Lower leg skin (tissue), 3 donors: ENCODE measurements at regions not wholly inside any gene's neighbourhood (a gene's known extent, or its start where the extent isn't known, plus 50 kb on each side); places are given as distances from the start of the nearest gene placed in this dataset.

Source experiments
- POLR2A ChIP-seq, 2 donors: fragments of 450-650 bp; IDR thresholded peaks; one replicate each; pipeline ENCODE4 v1.6.1; 2016 to 2017; ENCODE audit warnings: antibody characterized with exemption in 2 of 2, mild to moderate bottlenecking in 1 of 2, moderate library complexity in 1 of 2
- TF ChIP-seq, protein P1 (sequence below), 3 donors: fragments of 450-650 bp; IDR thresholded peaks; one replicate each; pipeline ENCODE4 v1.5.1; 2016; ENCODE audit warnings: antibody characterized with exemption in 3 of 3, mild to moderate bottlenecking in 3 of 3, moderate library complexity in 2 of 3

DNA sequence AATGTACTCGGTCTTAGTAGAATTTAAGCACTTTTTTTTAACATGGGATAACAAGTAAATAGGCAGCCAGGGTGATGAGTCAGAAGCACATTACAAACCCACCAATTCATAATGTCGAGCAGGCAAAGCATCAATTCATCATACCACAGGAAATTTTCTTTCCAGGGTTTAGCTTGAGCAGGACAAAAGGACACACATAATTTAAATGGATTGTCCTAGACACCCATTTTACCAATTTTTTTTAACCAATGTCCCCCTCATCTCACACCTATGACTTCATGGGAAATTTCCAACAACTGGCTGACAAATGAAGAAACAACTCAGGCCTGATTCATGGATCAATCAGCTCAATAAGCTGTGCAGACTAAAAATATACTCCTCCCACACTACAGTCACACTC is 58.8 kb upstream of the FOXG1 start:
- TF ChIP-seq, protein P1, sequence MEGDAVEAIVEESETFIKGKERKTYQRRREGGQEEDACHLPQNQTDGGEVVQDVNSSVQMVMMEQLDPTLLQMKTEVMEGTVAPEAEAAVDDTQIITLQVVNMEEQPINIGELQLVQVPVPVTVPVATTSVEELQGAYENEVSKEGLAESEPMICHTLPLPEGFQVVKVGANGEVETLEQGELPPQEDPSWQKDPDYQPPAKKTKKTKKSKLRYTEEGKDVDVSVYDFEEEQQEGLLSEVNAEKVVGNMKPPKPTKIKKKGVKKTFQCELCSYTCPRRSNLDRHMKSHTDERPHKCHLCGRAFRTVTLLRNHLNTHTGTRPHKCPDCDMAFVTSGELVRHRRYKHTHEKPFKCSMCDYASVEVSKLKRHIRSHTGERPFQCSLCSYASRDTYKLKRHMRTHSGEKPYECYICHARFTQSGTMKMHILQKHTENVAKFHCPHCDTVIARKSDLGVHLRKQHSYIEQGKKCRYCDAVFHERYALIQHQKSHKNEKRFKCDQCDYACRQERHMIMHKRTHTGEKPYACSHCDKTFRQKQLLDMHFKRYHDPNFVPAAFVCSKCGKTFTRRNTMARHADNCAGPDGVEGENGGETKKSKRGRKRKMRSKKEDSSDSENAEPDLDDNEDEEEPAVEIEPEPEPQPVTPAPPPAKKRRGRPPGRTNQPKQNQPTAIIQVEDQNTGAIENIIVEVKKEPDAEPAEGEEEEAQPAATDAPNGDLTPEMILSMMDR (IDR thresholded peaks at IDR 0.05), result no peak
- no peak for TF ChIP-seq POLR2A (IDR thresholded peaks at IDR 0.05)
